Suppressor macrophage (primary cell): ENCODE measurements at regions not wholly inside any gene's neighbourhood (a gene's known extent, or its start where the extent isn't known, plus 50 kb on each side); places are given as distances from the start of the nearest gene placed in this dataset.

Source experiments
- DNase-seq, 4 experiments: peaks; one replicate each; pipeline ENCODE4 v3.0.0-alpha.2; 2020 to 2022

GRCh38 chr5:98722188-98722587 is 51.3 kb upstream of the RGMB start:
- DNase-seq, result no peak

GRCh38 chr5:98723061-98723460 is 50.4 kb upstream of the RGMB start:
- DNase-seq, result no peak
